ENCODE measurements at regions not wholly inside any gene's neighbourhood (a gene's known extent, or its start where the extent isn't known, plus 50 kb on each side); places are given as distances from the start of the nearest gene placed in this dataset.

- H3K27ac ChIP-seq (ENCODE audit: low read length) = no peak overlapping the region
- H3K4me1 ChIP-seq (ENCODE audit: insufficient read depth, low read length) = peaks cover 8% of the 10 kb centered on the region; the same call in 1 of the 2 replicates
- no peak overlapping the region for H3K4me3 ChIP-seq (ENCODE audit: low read depth in 1 of 2, low read length in 2 of 2)
- ATAC-seq (ENCODE audit: insufficient read depth, low read depth) = peak; percentile 76
- DNase-seq = peak; percentile 13
- H3K36me3 ChIP-seq (ENCODE audit: insufficient read depth, low read length) = peaks cover 23% of the 10 kb centered on the region
- 0 out of 2 replicates have a peak, but pooled peaks cover 3% of the 10 kb centered on the region for H3K79me2 ChIP-seq (ENCODE audit: insufficient read depth, low read length)
- no peak for TF ChIP-seq EZH2 (IDR thresholded peaks at IDR 0.05; ENCODE audit: borderline replicate concordance, low read depth, low read length, severe bottlenecking)
- TF ChIP-seq, protein P1, sequence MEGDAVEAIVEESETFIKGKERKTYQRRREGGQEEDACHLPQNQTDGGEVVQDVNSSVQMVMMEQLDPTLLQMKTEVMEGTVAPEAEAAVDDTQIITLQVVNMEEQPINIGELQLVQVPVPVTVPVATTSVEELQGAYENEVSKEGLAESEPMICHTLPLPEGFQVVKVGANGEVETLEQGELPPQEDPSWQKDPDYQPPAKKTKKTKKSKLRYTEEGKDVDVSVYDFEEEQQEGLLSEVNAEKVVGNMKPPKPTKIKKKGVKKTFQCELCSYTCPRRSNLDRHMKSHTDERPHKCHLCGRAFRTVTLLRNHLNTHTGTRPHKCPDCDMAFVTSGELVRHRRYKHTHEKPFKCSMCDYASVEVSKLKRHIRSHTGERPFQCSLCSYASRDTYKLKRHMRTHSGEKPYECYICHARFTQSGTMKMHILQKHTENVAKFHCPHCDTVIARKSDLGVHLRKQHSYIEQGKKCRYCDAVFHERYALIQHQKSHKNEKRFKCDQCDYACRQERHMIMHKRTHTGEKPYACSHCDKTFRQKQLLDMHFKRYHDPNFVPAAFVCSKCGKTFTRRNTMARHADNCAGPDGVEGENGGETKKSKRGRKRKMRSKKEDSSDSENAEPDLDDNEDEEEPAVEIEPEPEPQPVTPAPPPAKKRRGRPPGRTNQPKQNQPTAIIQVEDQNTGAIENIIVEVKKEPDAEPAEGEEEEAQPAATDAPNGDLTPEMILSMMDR (IDR thresholded peaks at IDR 0.05; ENCODE audit: borderline replicate concordance, extremely low read depth, low read length, poor library complexity, severe bottlenecking) = peak; percentile 66
- no peak overlapping the region for H2AFZ ChIP-seq (ENCODE audit: low read depth, low read length)
- no peaks in the 10 kb centered on the region for H3K27me3 ChIP-seq (ENCODE audit: insufficient read depth, low read length, poor library complexity)
- no peak overlapping the region for H3K4me2 ChIP-seq (ENCODE audit: insufficient read depth, low read length)
- no peak overlapping the region for H3K9ac ChIP-seq (ENCODE audit: low read depth, low read length)
- H4K20me1 ChIP-seq (ENCODE audit: insufficient read depth, low read length) = no peaks in the 10 kb centered on the region
- peaks cover 12% of the 10 kb centered on the region for H3K9me3 ChIP-seq (ENCODE audit: insufficient read depth, low read length, severe bottlenecking)
These were observed 259.9 kb upstream of the DDHD1 start for GRCh38 chr14:53412819-53413675.

- Histone ChIP-seq H3K36me3 (ENCODE audit: insufficient read depth, low read length) (peaks cover 18% of the 10 kb centered on the region), H3K4me2 (ENCODE audit: insufficient read depth, low read length) (no peak overlapping the region), H3K27me3 (ENCODE audit: insufficient read depth, low read length, poor library complexity) (no peaks in the 10 kb centered on the region), H4K20me1 (ENCODE audit: insufficient read depth, low read length) (no peaks in the 10 kb centered on the region), H3K4me3 (ENCODE audit: low read depth in 1 of 2, low read length in 2 of 2) (no peak overlapping the region), H3K79me2 (ENCODE audit: insufficient read depth, low read length) (no peaks in the 10 kb centered on the region), H2AFZ (ENCODE audit: low read depth, low read length) (no peak overlapping the region), H3K9me3 (ENCODE audit: insufficient read depth, low read length, severe bottlenecking) (peaks cover 2% of the 10 kb centered on the region), H3K27ac (ENCODE audit: low read length) (no peak overlapping the region), H3K9ac (ENCODE audit: low read depth, low read length) (no peak overlapping the region), H3K4me1 (ENCODE audit: insufficient read depth, low read length) (peaks cover 11% of the 10 kb centered on the region; the same call in 1 of the 2 replicates)
- ATAC-seq (ENCODE audit: insufficient read depth, low read depth) (no peak), DNase-seq (no peak)
- TF ChIP-seq EZH2 (IDR thresholded peaks at IDR 0.05; ENCODE audit: borderline replicate concordance, low read depth, low read length, severe bottlenecking) = no peak
- TF ChIP-seq, protein P1 (IDR thresholded peaks at IDR 0.05; ENCODE audit: borderline replicate concordance, extremely low read depth, low read length, poor library complexity, severe bottlenecking) = no peak
These were observed 258.0 kb upstream of the DDHD1 start for GRCh38 chr14:53411125-53411524.

DNA sequence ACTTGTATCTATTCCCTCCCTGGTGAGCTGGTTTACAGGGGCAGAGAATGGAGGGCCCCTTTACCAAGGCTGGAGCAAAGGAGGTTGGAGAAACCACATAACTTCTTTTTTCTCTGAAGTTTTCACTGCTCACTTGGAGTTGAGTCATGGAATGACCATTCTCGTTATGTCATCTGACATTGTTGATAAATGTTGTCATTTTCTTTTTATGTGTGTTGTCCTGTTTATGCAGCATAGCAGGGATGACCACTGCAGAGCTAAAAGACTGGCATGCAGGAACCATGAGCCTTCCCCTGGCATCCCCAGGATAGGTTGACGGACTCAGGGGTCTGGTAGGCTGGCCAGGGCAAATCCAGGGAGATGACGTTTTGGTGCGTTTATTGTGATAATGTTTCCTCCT, 256.8 kb upstream of the DDHD1 start:
- H3K9me3 ChIP-seq (ENCODE audit: insufficient read depth, low read length, severe bottlenecking) = no peaks in the 10 kb centered on the region
- no peak for DNase-seq
- peak; percentile 55; the same call in 1 of the 3 replicates for ATAC-seq (ENCODE audit: insufficient read depth, low read depth)
- H3K36me3 ChIP-seq (ENCODE audit: insufficient read depth, low read length) = peaks cover 18% of the 10 kb centered on the region
- no peak overlapping the region for H3K4me2 ChIP-seq (ENCODE audit: insufficient read depth, low read length)
- TF ChIP-seq, protein P1 (IDR thresholded peaks at IDR 0.05; ENCODE audit: borderline replicate concordance, extremely low read depth, low read length, poor library complexity, severe bottlenecking) = no peak
- no peak for TF ChIP-seq EZH2 (IDR thresholded peaks at IDR 0.05; ENCODE audit: borderline replicate concordance, low read depth, low read length, severe bottlenecking)
- H4K20me1 ChIP-seq (ENCODE audit: insufficient read depth, low read length) = no peaks in the 10 kb centered on the region
- no peaks in the 10 kb centered on the region for H3K27me3 ChIP-seq (ENCODE audit: insufficient read depth, low read length, poor library complexity)
- H2AFZ ChIP-seq (ENCODE audit: low read depth, low read length) = no peak overlapping the region
- no peak overlapping the region for H3K4me3 ChIP-seq (ENCODE audit: low read depth in 1 of 2, low read length in 2 of 2)
- H3K4me1 ChIP-seq (ENCODE audit: insufficient read depth, low read length) = peaks cover 11% of the 10 kb centered on the region; the same call in 1 of the 2 replicates
- no peaks in the 10 kb centered on the region for H3K79me2 ChIP-seq (ENCODE audit: insufficient read depth, low read length)
- no peak overlapping the region for H3K9ac ChIP-seq (ENCODE audit: low read depth, low read length)
- H3K27ac ChIP-seq (ENCODE audit: low read length) = peak overlapping the region; percentile 28; the same call in 1 of the 2 replicates

Measured in DND-41 (cell line).